WTC11 (cell line): ENCODE measurements at regions not wholly inside any gene's neighbourhood (a gene's known extent, or its start where the extent isn't known, plus 50 kb on each side); places are given as distances from the start of the nearest gene placed in this dataset.

Source experiments
- ESRRA ChIP-seq: sonication (generic); formaldehyde crosslinking; IDR thresholded peaks from 2 replicates; pipeline ENCODE4 v1.8.1; 2022; ENCODE audit warnings: mild to moderate bottlenecking, missing genetic modification reagents, borderline replicate concordance
- ETV6 ChIP-seq: sonication (generic); formaldehyde crosslinking; IDR thresholded peaks from 2 replicates; pipeline ENCODE4 v1.8.1; 2022; ENCODE audit warnings: mild to moderate bottlenecking, missing genetic modification reagents
- JUN ChIP-seq: sonication (generic); formaldehyde crosslinking; IDR thresholded peaks from 2 replicates; pipeline ENCODE4 v1.8.0; 2023; ENCODE audit warnings: mild to moderate bottlenecking, missing genetic modification reagents
- MAX ChIP-seq: sonication (generic); formaldehyde crosslinking; IDR thresholded peaks from 2 replicates; pipeline ENCODE4 v1.8.0; 2022; ENCODE audit warnings: mild to moderate bottlenecking, missing genetic modification reagents
- NFATC4 ChIP-seq: fragments of 250-450 bp; sonication (Bioruptor Pico); IDR thresholded peaks from 2 replicates; pipeline ENCODE4 v1.9.0; 2021; ENCODE audit warnings: mild to moderate bottlenecking
- TF ChIP-seq, protein P1 (sequence below): sonication (generic); formaldehyde crosslinking; IDR thresholded peaks from 2 replicates; pipeline ENCODE4 v1.8.1; 2022; ENCODE audit warnings: low read depth, missing genetic modification reagents, borderline replicate concordance

- TF ChIP-seq ESRRA (CRISPR knock-in tag) (no peak), NFATC4 (CRISPR knock-in tag) (no peak), JUN (CRISPR knock-in tag) (no peak), MAX (CRISPR knock-in tag) (no peak), ETV6 (no peak)
- TF ChIP-seq, protein P1, sequence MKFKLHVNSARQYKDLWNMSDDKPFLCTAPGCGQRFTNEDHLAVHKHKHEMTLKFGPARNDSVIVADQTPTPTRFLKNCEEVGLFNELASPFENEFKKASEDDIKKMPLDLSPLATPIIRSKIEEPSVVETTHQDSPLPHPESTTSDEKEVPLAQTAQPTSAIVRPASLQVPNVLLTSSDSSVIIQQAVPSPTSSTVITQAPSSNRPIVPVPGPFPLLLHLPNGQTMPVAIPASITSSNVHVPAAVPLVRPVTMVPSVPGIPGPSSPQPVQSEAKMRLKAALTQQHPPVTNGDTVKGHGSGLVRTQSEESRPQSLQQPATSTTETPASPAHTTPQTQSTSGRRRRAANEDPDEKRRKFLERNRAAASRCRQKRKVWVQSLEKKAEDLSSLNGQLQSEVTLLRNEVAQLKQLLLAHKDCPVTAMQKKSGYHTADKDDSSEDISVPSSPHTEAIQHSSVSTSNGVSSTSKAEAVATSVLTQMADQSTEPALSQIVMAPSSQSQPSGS (CRISPR knock-in tag) = no peak
These were observed 443.1 kb downstream of the MFSD1 start for GRCh38 chr3:159244933-159245332.
